ENCODE measurements at regions not wholly inside any gene's neighbourhood (a gene's known extent, or its start where the extent isn't known, plus 50 kb on each side); places are given as distances from the start of the nearest gene placed in this dataset.

GRCh38 chr2:144156736-144157640, 362.9 kb downstream of the ZEB2 start:
- intact Hi-C loops (cut with micrococcal nuclease; ENCODE audit: unreplicated experiment) = no loop called here
- no peak for DNase-seq
- Mint-ChIP-seq H3K9me3 (ENCODE audit: low read depth, unreplicated experiment) (no peaks in the 10 kb centered on the region), H3K27me3 (ENCODE audit: unreplicated experiment) (no peaks in the 10 kb centered on the region), H3K27ac (ENCODE audit: unreplicated experiment) (no peak overlapping the region), H3K4me1 (ENCODE audit: low read depth, unreplicated experiment) (no peaks in the 10 kb centered on the region), H3K4me3 (ENCODE audit: low read depth, unreplicated experiment) (no peak overlapping the region), H3K36me3 (ENCODE audit: insufficient read depth, unreplicated experiment) (no peaks in the 10 kb centered on the region)
- TF ChIP-seq CTCF (IDR thresholded peaks at IDR 0.05; ENCODE audit: unreplicated experiment) = no peak
- BruUV-seq (replicated peaks) = no TSS peak
- CTCF ChIA-PET = no interaction called here

- no peaks in the 10 kb centered on the region for H3K36me3 Mint-ChIP-seq (ENCODE audit: insufficient read depth, unreplicated experiment)
- TF ChIP-seq CTCF (IDR thresholded peaks at IDR 0.05; ENCODE audit: unreplicated experiment) = no peak
- DNase-seq = no peak
- no peaks in the 10 kb centered on the region for H3K9me3 Mint-ChIP-seq (ENCODE audit: low read depth, unreplicated experiment)
- H3K27ac Mint-ChIP-seq (ENCODE audit: unreplicated experiment) = no peak overlapping the region
- no peaks in the 10 kb centered on the region for H3K4me1 Mint-ChIP-seq (ENCODE audit: low read depth, unreplicated experiment)
- no peak overlapping the region for H3K4me3 Mint-ChIP-seq (ENCODE audit: low read depth, unreplicated experiment)
- intact Hi-C loops (cut with micrococcal nuclease; ENCODE audit: unreplicated experiment) = no loop called here
- CTCF ChIA-PET = no interaction called here
- H3K27me3 Mint-ChIP-seq (ENCODE audit: unreplicated experiment) = no peaks in the 10 kb centered on the region
- BruUV-seq (replicated peaks) = no TSS peak
These were observed 365.7 kb downstream of the ZEB2 start for GRCh38 chr2:144154205-144154604.

- TF ChIP-seq CTCF (IDR thresholded peaks at IDR 0.05; ENCODE audit: unreplicated experiment) = no peak
- no TSS peak for BruUV-seq (replicated peaks)
- intact Hi-C loops (cut with micrococcal nuclease; ENCODE audit: unreplicated experiment) = no loop called here
- no peaks in the 10 kb centered on the region for H3K27me3 Mint-ChIP-seq (ENCODE audit: unreplicated experiment)
- H3K9me3 Mint-ChIP-seq (ENCODE audit: low read depth, unreplicated experiment) = no peaks in the 10 kb centered on the region
- no peaks in the 10 kb centered on the region for H3K4me1 Mint-ChIP-seq (ENCODE audit: low read depth, unreplicated experiment)
- no peak for DNase-seq
- H3K27ac Mint-ChIP-seq (ENCODE audit: unreplicated experiment) = no peak overlapping the region
- CTCF ChIA-PET = no interaction called here
- H3K4me3 Mint-ChIP-seq (ENCODE audit: low read depth, unreplicated experiment) = no peak overlapping the region
- no peaks in the 10 kb centered on the region for H3K36me3 Mint-ChIP-seq (ENCODE audit: insufficient read depth, unreplicated experiment)
These were observed 367.1 kb downstream of the ZEB2 start for GRCh38 chr2:144152817-144153271.

GRCh38 chr2:144151851-144152250, 368.1 kb downstream of the ZEB2 start:
- Mint-ChIP-seq H3K36me3 (ENCODE audit: insufficient read depth, unreplicated experiment) (no peaks in the 10 kb centered on the region), H3K4me3 (ENCODE audit: low read depth, unreplicated experiment) (no peak overlapping the region), H3K27me3 (ENCODE audit: unreplicated experiment) (no peaks in the 10 kb centered on the region), H3K9me3 (ENCODE audit: low read depth, unreplicated experiment) (no peaks in the 10 kb centered on the region), H3K4me1 (ENCODE audit: low read depth, unreplicated experiment) (no peaks in the 10 kb centered on the region), H3K27ac (ENCODE audit: unreplicated experiment) (no peak overlapping the region)
- no TSS peak for BruUV-seq (replicated peaks)
- CTCF ChIA-PET = no interaction called here
- intact Hi-C loops (cut with micrococcal nuclease; ENCODE audit: unreplicated experiment) = no loop called here
- no peak for TF ChIP-seq CTCF (IDR thresholded peaks at IDR 0.05; ENCODE audit: unreplicated experiment)
- no peak for DNase-seq
